ENCODE measurements at regions not wholly inside any gene's neighbourhood (a gene's known extent, or its start where the extent isn't known, plus 50 kb on each side); places are given as distances from the start of the nearest gene placed in this dataset.
"Not testable (repeated sequence)": the region's sequence is repeated elsewhere in the genome, so short reads cannot be mapped to it uniquely, and the experiment has no call there.

DNA sequence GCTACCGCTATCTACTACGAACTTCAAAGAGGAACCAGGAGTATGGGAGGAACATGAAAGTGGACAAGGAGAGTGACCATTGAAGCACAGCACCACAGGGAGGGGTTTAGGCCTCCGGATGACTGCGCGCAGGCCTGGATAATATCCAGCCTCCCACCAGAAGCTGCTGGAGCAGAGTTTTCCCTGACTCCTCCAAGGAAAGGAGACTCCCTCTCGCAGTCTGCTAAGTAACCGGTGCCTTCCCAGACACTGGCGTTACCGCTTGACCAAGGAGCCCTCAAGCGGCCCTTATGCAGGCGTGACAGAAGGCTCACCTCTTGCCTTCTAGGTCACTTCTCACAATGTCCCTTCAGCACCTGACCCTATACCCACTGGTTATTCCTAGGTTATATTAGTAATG lies 64.2 kb upstream of the BTG3 start:
- not testable (repeated sequence) for DNase-seq

DNA sequence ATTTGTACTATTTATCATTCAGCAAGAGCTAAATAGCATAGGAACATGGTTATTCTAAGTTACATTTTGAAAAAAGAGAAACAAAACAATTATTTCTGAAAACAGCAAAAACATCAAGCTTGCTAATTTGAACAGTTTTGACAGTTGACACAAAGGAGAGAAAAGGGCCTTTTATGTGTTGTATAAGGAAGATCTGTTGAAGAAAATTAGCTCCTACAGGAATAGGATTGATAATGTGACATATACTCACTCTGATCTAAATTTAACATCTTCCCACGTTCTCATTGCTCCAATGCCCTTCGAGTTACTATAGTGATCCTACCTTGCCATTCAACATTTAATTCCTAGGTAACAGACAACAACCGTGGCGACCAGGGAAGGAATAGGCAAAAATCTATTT lies 61.4 kb upstream of the BTG3 start:
- no peak for DNase-seq

DNA sequence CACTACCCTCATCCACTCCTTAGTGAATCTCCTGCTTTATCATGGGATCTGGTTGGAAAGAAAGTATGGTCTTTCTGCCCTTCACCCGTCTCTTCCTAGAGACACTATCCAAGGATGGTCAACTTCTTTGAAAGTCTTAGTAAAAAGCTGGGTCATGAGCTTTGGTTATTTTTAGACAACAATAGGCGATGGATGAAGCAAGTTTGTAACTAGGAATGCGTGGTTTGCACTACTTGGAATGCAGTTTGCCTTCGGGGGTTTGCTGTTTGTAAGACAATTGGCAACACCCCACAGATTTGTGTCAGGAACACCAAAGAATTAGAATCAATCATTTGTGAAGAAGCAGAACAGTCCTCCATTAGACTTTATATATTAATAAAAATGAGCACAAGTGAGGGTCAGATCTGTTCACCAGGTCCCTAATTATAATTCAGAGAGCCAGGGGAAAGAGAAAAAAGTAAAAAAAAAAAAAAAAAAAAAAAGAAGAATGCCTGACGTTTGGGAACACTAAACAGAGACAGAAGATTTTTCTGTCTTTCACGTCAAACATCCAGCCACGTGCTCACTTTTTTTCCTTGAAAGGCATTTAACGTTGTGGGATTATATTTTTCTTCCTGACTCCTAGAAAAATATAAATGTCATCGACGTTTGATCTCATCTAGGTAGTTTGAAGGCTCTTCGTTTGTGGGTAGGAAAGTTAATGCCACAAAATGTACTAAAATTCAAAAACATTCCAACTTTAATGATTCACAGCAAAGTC lies 60.7 kb upstream of the BTG3 start:
- DNase-seq = no peak

DNA sequence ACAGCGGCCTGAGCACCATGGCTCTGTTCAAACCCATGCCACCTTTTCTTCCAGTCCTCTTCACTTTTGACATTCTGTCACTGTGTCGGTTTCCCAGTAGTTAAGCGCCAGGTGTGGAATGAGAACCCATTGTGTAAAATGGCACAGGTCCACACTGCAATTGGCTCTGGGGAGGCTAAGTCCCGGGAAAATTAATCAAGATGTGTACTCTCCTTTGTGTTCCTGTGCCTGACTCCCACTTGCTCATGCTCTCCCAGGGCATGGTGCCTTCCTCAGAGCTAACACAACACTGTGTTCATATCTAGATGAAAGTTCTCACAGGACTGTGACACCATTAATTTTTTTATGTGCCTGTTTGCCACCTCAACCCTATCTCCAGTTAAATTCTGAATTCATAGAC lies 59.0 kb upstream of the BTG3 start:
- no peak for DNase-seq

DNA sequence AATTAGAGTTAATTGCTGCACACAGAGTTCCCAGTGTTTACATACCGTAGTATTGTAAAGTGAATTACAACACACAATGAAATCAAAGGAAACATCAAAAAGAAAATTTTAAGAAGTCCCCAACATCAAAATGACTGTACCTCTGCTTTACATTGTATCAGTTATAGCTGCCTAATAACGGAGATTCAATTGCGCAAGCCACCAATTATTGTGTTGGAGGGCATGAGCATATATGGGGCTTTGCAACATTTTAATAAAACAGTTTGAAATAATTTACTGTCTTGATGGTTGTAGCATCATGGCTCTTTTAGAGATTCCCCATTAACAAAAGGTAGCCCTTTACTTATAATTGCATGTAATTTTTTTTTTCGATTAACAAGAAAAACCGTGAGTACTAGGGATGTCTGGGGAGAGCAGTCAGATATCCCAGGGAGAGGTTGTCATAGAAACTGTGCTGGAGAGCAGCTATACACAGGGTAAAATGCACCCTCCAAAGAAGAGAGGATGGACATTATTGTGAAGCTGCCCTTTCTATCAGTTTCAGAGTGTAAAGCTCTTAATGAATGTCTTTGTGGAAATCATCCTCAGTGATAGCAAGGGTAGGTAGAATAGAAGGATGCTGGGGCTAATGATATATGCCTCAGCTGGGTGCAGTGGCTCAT lies 55.9 kb upstream of the BTG3 start:
- DNase-seq = no peak

DNA sequence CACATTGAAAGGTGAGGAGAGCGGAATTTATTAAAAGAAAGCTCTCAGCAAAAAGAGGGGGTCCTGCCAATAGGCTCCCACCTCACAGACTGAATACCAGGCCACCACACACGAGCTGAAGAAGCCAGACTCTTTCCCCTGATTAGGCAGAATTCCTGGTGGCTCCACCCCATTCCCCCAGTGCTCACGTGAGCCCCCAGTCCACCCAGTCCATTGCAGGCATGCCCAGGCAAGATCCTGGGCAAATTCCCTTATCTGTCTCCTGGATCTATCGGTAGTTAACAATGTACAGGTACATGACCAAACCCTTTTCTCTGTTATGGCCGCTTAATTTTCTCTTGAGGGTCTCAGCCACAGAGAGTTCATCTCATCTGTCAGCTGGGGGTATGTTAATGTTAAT lies 54.6 kb upstream of the BTG3 start:
- no peak for DNase-seq
